ENCODE measurements at regions not wholly inside any gene's neighbourhood (a gene's known extent, or its start where the extent isn't known, plus 50 kb on each side); places are given as distances from the start of the nearest gene placed in this dataset.
"Not testable (repeated sequence)": the region's sequence is repeated elsewhere in the genome, so short reads cannot be mapped to it uniquely, and the experiment has no call there.

GRCh38 chr10:28393956-28394568 is 91.2 kb upstream of the MPP7 start:
- H3K4me3 ChIP-seq (ENCODE audit: low read length): no peak overlapping the region
- H3K4me1 ChIP-seq (ENCODE audit: control insufficient read depth, insufficient read depth, low read length): no peaks in the 10 kb centered on the region
- no peak overlapping the region for H3K4me2 ChIP-seq (ENCODE audit: low read length)
- no peaks in the 10 kb centered on the region for H3K9me3 ChIP-seq (replicated peaks; ENCODE audit: low read length)
- H3K27me3 ChIP-seq (ENCODE audit: control insufficient read depth, insufficient read depth, low read length): peaks cover 14% of the 10 kb centered on the region
- H3K9ac ChIP-seq (ENCODE audit: low read depth, low read length): no peak overlapping the region
- H3K36me3 ChIP-seq (ENCODE audit: insufficient read depth, low read length): no peaks in the 10 kb centered on the region

GRCh38 chr10:28396331-28396730 is 93.5 kb upstream of the MPP7 start:
- Histone ChIP-seq H3K9me3 (replicated peaks; ENCODE audit: low read length) (no peaks in the 10 kb centered on the region), H3K9ac (ENCODE audit: low read depth, low read length) (no peak overlapping the region), H3K4me3 (ENCODE audit: low read length) (no peak overlapping the region)

GRCh38 chr10:28397229-28397628 is 94.4 kb upstream of the MPP7 start:
- H3K36me3 ChIP-seq (ENCODE audit: insufficient read depth, low read length): no peaks in the 10 kb centered on the region
- no peak overlapping the region for H3K4me2 ChIP-seq (ENCODE audit: low read length)
- H3K4me3 ChIP-seq (ENCODE audit: low read length): no peak overlapping the region
- H3K9ac ChIP-seq (ENCODE audit: low read depth, low read length): no peak overlapping the region
- no peaks in the 10 kb centered on the region for H3K9me3 ChIP-seq (replicated peaks; ENCODE audit: low read length)
- no peaks in the 10 kb centered on the region for H3K4me1 ChIP-seq (ENCODE audit: control insufficient read depth, insufficient read depth, low read length)
- H3K27me3 ChIP-seq (ENCODE audit: control insufficient read depth, insufficient read depth, low read length): peaks cover 28% of the 10 kb centered on the region

More at GRCh38 chr10:28396331-28396730, 93.5 kb upstream of the MPP7 start:
- Histone ChIP-seq H3K4me1 (ENCODE audit: control insufficient read depth, insufficient read depth, low read length) (no peaks in the 10 kb centered on the region), H3K36me3 (ENCODE audit: insufficient read depth, low read length) (no peaks in the 10 kb centered on the region), H3K4me2 (ENCODE audit: low read length) (no peak overlapping the region), H3K27me3 (ENCODE audit: control insufficient read depth, insufficient read depth, low read length) (peaks cover 20% of the 10 kb centered on the region)

- Histone ChIP-seq H3K27me3 (ENCODE audit: control insufficient read depth, insufficient read depth, low read length) (peaks cover 36% of the 10 kb centered on the region), H3K4me1 (ENCODE audit: control insufficient read depth, insufficient read depth, low read length) (no peaks in the 10 kb centered on the region), H3K4me2 (ENCODE audit: low read length) (no peak overlapping the region), H3K9me3 (replicated peaks; ENCODE audit: low read length) (no peaks in the 10 kb centered on the region), H3K36me3 (ENCODE audit: insufficient read depth, low read length) (no peaks in the 10 kb centered on the region), H3K9ac (ENCODE audit: low read depth, low read length) (no peak overlapping the region), H3K4me3 (ENCODE audit: low read length) (no peak overlapping the region)
Measured at GRCh38 chr10:28400176-28400575, 97.3 kb upstream of the MPP7 start.

GRCh38 chr10:28400681-28401080 is 97.8 kb upstream of the MPP7 start:
- no peaks in the 10 kb centered on the region for H3K4me1 ChIP-seq (ENCODE audit: control insufficient read depth, insufficient read depth, low read length)
- no peak overlapping the region for H3K4me3 ChIP-seq (ENCODE audit: low read length)
- H3K9me3 ChIP-seq (replicated peaks; ENCODE audit: low read length): no peaks in the 10 kb centered on the region
- no peak overlapping the region for H3K9ac ChIP-seq (ENCODE audit: low read depth, low read length)
- peaks cover 31% of the 10 kb centered on the region for H3K27me3 ChIP-seq (ENCODE audit: control insufficient read depth, insufficient read depth, low read length)
- H3K36me3 ChIP-seq (ENCODE audit: insufficient read depth, low read length): no peaks in the 10 kb centered on the region
- H3K4me2 ChIP-seq (ENCODE audit: low read length): no peak overlapping the region

GRCh38 chr10:28402611-28403073 is 99.8 kb upstream of the MPP7 start:
- H3K4me3 ChIP-seq (ENCODE audit: low read length); H3K4me1 ChIP-seq (ENCODE audit: control insufficient read depth, insufficient read depth, low read length); H3K4me2 ChIP-seq (ENCODE audit: low read length): not testable (repeated sequence)

GRCh38 chr10:28403090-28403489 is 100.2 kb upstream of the MPP7 start:
- Histone ChIP-seq H3K4me1 (ENCODE audit: control insufficient read depth, insufficient read depth, low read length) (no peaks in the 10 kb centered on the region), H3K4me2 (ENCODE audit: low read length) (no peak overlapping the region), H3K4me3 (ENCODE audit: low read length) (no peak overlapping the region), H3K36me3 (ENCODE audit: insufficient read depth, low read length) (no peaks in the 10 kb centered on the region), H3K9ac (ENCODE audit: low read depth, low read length) (no peak overlapping the region), H3K27me3 (ENCODE audit: control insufficient read depth, insufficient read depth, low read length) (peaks cover 28% of the 10 kb centered on the region), H3K9me3 (replicated peaks; ENCODE audit: low read length) (no peaks in the 10 kb centered on the region)

More at GRCh38 chr10:28402611-28403073, 99.8 kb upstream of the MPP7 start:
- H3K9me3 ChIP-seq (replicated peaks; ENCODE audit: low read length); H3K36me3 ChIP-seq (ENCODE audit: insufficient read depth, low read length); H3K9ac ChIP-seq (ENCODE audit: low read depth, low read length): not testable (repeated sequence)
- H3K27me3 ChIP-seq (ENCODE audit: control insufficient read depth, insufficient read depth, low read length): peaks cover 24% of the 10 kb centered on the region

GRCh38 chr10:28408237-28408777 is 105.4 kb upstream of the MPP7 start:
- Histone ChIP-seq H3K27me3 (ENCODE audit: control insufficient read depth, insufficient read depth, low read length) (peaks cover 25% of the 10 kb centered on the region), H3K36me3 (ENCODE audit: insufficient read depth, low read length) (no peaks in the 10 kb centered on the region), H3K4me1 (ENCODE audit: control insufficient read depth, insufficient read depth, low read length) (no peaks in the 10 kb centered on the region), H3K9me3 (replicated peaks; ENCODE audit: low read length) (no peaks in the 10 kb centered on the region), H3K9ac (ENCODE audit: low read depth, low read length) (no peak overlapping the region), H3K4me2 (ENCODE audit: low read length) (no peak overlapping the region), H3K4me3 (ENCODE audit: low read length) (no peak overlapping the region)

- no peak overlapping the region for H3K9ac ChIP-seq (ENCODE audit: low read depth, low read length)
- H3K4me3 ChIP-seq (ENCODE audit: low read length): no peak overlapping the region
- no peaks in the 10 kb centered on the region for H3K9me3 ChIP-seq (replicated peaks; ENCODE audit: low read length)
- H3K36me3 ChIP-seq (ENCODE audit: insufficient read depth, low read length): no peaks in the 10 kb centered on the region
- peaks cover 25% of the 10 kb centered on the region for H3K27me3 ChIP-seq (ENCODE audit: control insufficient read depth, insufficient read depth, low read length)
- no peaks in the 10 kb centered on the region for H3K4me1 ChIP-seq (ENCODE audit: control insufficient read depth, insufficient read depth, low read length)
- no peak overlapping the region for H3K4me2 ChIP-seq (ENCODE audit: low read length)
Measured at GRCh38 chr10:28410420-28411135, 107.7 kb upstream of the MPP7 start.

- Histone ChIP-seq H3K4me3 (ENCODE audit: low read length) (no peak overlapping the region), H3K9me3 (replicated peaks; ENCODE audit: low read length) (no peaks in the 10 kb centered on the region), H3K4me1 (ENCODE audit: control insufficient read depth, insufficient read depth, low read length) (no peaks in the 10 kb centered on the region), H3K27me3 (ENCODE audit: control insufficient read depth, insufficient read depth, low read length) (peaks cover 25% of the 10 kb centered on the region), H3K36me3 (ENCODE audit: insufficient read depth, low read length) (no peaks in the 10 kb centered on the region), H3K4me2 (ENCODE audit: low read length) (no peak overlapping the region), H3K9ac (ENCODE audit: low read depth, low read length) (no peak overlapping the region)
Measured at GRCh38 chr10:28411136-28411460, 108.2 kb upstream of the MPP7 start.

GRCh38 chr10:28411648-28412047 is 108.8 kb upstream of the MPP7 start:
- H3K27me3 ChIP-seq (ENCODE audit: control insufficient read depth, insufficient read depth, low read length): peaks cover 25% of the 10 kb centered on the region
- H3K9ac ChIP-seq (ENCODE audit: low read depth, low read length): no peak overlapping the region
- H3K4me1 ChIP-seq (ENCODE audit: control insufficient read depth, insufficient read depth, low read length): no peaks in the 10 kb centered on the region
- no peaks in the 10 kb centered on the region for H3K36me3 ChIP-seq (ENCODE audit: insufficient read depth, low read length)
- H3K4me3 ChIP-seq (ENCODE audit: low read length): no peak overlapping the region
- no peaks in the 10 kb centered on the region for H3K9me3 ChIP-seq (replicated peaks; ENCODE audit: low read length)
- H3K4me2 ChIP-seq (ENCODE audit: low read length): no peak overlapping the region

GRCh38 chr10:28418069-28418468 is 114.8 kb upstream of the WAC start:
- Histone ChIP-seq H3K4me2 (ENCODE audit: low read length) (no peak overlapping the region), H3K4me3 (ENCODE audit: low read length) (no peak overlapping the region), H3K36me3 (ENCODE audit: insufficient read depth, low read length) (no peaks in the 10 kb centered on the region), H3K27me3 (ENCODE audit: control insufficient read depth, insufficient read depth, low read length) (peaks cover 8% of the 10 kb centered on the region), H3K4me1 (ENCODE audit: control insufficient read depth, insufficient read depth, low read length) (no peaks in the 10 kb centered on the region), H3K9ac (ENCODE audit: low read depth, low read length) (no peak overlapping the region), H3K9me3 (replicated peaks; ENCODE audit: low read length) (no peaks in the 10 kb centered on the region)
